IMR-90 (cell line): ENCODE measurements at regions not wholly inside any gene's neighbourhood (a gene's known extent, or its start where the extent isn't known, plus 50 kb on each side); places are given as distances from the start of the nearest gene placed in this dataset.

Experiments
- BHLHE40 ChIP-seq: fragments of 150-350 bp; IDR thresholded peaks from 2 replicates; pipeline ENCODE4 v1.6.1; 2016; ENCODE audit warnings: mild to moderate bottlenecking, low read depth, low read length
- CHD1 ChIP-seq: IDR thresholded peaks from 2 replicates; pipeline ENCODE4 v1.6.1; 2012; ENCODE audit warnings: low read depth, low read length, improper control_type of control experiment
- CTCF ChIP-seq: conservative IDR thresholded peaks from 2 replicates; pipeline ENCODE4 v1.5.1; 2012; ENCODE audit warnings: mild to moderate bottlenecking, low read depth, low read length, improper control_type of control experiment
- FOS ChIP-seq: fragments of 150-350 bp; IDR thresholded peaks from 2 replicates; pipeline ENCODE4 v1.6.1; 2016; ENCODE audit warnings: low read depth, low read length
- MAZ ChIP-seq: IDR thresholded peaks from 2 replicates; pipeline ENCODE4 v1.6.1; 2012; ENCODE audit warnings: low read depth, mild to moderate bottlenecking, low read length, improper control_type of control experiment, moderate library complexity, borderline replicate concordance
- MXI1 ChIP-seq: IDR thresholded peaks from 2 replicates; pipeline ENCODE4 v1.6.1; 2012; ENCODE audit warnings: low read depth, mild to moderate bottlenecking, low read length, moderate library complexity, borderline replicate concordance
- POLR2A ChIP-seq: IDR thresholded peaks from 2 replicates; pipeline ENCODE4 v1.6.1; 2012; ENCODE audit warnings: mild to moderate bottlenecking, low read depth, low read length
- RAD21 ChIP-seq: IDR thresholded peaks from 2 replicates; pipeline ENCODE4 v1.6.1; 2012; ENCODE audit warnings: low read length, improper control_type of control experiment
- RCOR1 ChIP-seq: IDR thresholded peaks from 2 replicates; pipeline ENCODE4 v1.6.1; 2012; ENCODE audit warnings: mild to moderate bottlenecking, low read length, improper control_type of control experiment; ENCODE audit not compliant: insufficient replicate concordance
- RFX5 ChIP-seq: IDR thresholded peaks from 2 replicates; pipeline ENCODE4 v1.8.0; 2012; ENCODE audit warnings: low read depth, mild to moderate bottlenecking, low read length, moderate library complexity
- SMC3 ChIP-seq: fragments of 150-350 bp; IDR thresholded peaks from 2 replicates; pipeline ENCODE4 v1.6.1; 2016; ENCODE audit warnings: low read depth, mild to moderate bottlenecking, antibody characterized with exemption, low read length, moderate library complexity
- TF ChIP-seq, protein P1 (sequence below): fragments of 150-350 bp; IDR thresholded peaks from 2 replicates; pipeline ENCODE4 v1.6.1; 2017; ENCODE audit warnings: mild to moderate bottlenecking, antibody characterized with exemption, low read length, low read depth

DNA sequence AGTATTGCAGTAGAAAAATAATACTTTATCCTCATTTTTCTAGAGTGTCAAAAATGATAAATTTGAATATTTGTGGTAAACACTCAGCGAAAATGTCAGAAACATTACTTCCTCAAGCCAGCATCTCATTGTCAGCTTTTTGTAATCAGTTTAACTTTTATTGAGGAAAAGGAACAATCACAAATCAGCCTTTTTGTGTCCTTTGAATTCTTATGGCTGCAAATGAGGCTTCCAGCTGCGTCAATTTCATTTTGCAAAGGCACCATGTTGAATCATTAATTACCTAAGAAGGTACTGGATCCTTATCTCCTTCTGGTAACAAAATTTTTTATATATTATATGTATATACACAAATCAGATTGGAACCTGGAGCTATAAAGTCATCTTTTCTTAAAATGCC, 442.6 kb upstream of the CPEB2 start:
- no peak for TF ChIP-seq CTCF
- TF ChIP-seq SMC3, result no peak
- no peak for TF ChIP-seq FOS
- TF ChIP-seq POLR2A, result no peak
- no peak for TF ChIP-seq BHLHE40
- TF ChIP-seq, protein P1, sequence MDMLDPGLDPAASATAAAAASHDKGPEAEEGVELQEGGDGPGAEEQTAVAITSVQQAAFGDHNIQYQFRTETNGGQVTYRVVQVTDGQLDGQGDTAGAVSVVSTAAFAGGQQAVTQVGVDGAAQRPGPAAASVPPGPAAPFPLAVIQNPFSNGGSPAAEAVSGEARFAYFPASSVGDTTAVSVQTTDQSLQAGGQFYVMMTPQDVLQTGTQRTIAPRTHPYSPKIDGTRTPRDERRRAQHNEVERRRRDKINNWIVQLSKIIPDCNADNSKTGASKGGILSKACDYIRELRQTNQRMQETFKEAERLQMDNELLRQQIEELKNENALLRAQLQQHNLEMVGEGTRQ, result no peak
- no peak for TF ChIP-seq RCOR1
- TF ChIP-seq RFX5, result no peak
- TF ChIP-seq MXI1, result no peak
- no peak for TF ChIP-seq RAD21
- no peak for TF ChIP-seq CHD1
- TF ChIP-seq MAZ, result no peak
